ENCODE measurements at regions not wholly inside any gene's neighbourhood (a gene's known extent, or its start where the extent isn't known, plus 50 kb on each side); places are given as distances from the start of the nearest gene placed in this dataset.

DNA sequence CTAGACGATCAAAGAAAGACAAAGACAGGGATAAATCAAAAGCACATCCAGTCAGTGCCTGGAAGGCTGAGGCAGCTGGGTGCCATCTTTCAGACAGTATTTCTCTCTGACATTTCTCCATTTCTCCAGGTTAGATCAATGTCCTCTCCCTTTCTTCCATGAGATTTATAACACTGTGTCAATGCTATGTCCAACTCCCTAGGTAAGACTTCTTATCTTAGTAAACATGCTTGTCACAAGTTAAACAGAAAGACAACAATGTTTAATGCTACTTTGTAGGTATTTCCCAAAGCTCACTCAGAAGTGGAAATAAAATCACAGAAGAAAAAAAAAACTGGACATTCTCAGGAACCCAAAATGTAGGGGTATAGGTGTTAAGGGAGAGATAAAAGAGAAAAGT lies 113.9 kb downstream of the GPR63 start:
- no peak for TF ChIP-seq POLR2A (IDR thresholded peaks at IDR 0.05)
- TF ChIP-seq, protein P1, sequence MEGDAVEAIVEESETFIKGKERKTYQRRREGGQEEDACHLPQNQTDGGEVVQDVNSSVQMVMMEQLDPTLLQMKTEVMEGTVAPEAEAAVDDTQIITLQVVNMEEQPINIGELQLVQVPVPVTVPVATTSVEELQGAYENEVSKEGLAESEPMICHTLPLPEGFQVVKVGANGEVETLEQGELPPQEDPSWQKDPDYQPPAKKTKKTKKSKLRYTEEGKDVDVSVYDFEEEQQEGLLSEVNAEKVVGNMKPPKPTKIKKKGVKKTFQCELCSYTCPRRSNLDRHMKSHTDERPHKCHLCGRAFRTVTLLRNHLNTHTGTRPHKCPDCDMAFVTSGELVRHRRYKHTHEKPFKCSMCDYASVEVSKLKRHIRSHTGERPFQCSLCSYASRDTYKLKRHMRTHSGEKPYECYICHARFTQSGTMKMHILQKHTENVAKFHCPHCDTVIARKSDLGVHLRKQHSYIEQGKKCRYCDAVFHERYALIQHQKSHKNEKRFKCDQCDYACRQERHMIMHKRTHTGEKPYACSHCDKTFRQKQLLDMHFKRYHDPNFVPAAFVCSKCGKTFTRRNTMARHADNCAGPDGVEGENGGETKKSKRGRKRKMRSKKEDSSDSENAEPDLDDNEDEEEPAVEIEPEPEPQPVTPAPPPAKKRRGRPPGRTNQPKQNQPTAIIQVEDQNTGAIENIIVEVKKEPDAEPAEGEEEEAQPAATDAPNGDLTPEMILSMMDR (IDR thresholded peaks at IDR 0.05), result no peak
- intact Hi-C loops (cut with DNase I; ENCODE audit: low total_unique reads), result no loop called here
- H3K4me3 ChIP-seq (ENCODE audit: low read depth, poor library complexity, severe bottlenecking), result no peak overlapping the region
- WGBS, 2 donors, result 54 to 62% methylated on average over 1 of the region's 1 CpG
- DNase-seq (ENCODE audit: low spot score in 2 of 2), result no peak

DNA sequence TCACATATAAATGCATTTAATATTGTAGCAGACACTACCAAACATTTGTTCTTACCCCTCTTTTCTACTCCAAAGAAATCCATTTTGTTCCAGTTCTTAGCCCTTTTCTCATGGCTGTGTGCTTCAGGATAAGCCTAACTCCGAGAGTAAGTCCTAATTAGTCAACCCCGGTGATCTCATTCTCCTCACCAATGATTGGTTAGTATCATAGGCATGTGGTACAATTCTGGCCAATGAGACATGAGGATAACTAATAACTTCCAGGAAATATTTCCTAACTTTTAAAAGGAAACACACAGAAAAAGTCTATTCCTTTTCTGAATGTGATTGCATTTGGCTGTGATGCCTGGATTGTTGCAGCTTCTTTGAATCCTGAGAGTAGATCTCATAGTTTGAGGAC lies 116.0 kb downstream of the GPR63 start:
- 63 to 77% methylated on average over 2 of the region's 2 CpGs for WGBS, 2 donors
- no peak overlapping the region for H3K4me3 ChIP-seq (ENCODE audit: low read depth, poor library complexity, severe bottlenecking)
- intact Hi-C loops (cut with DNase I; ENCODE audit: low total_unique reads), result no loop called here
- no peak for DNase-seq (ENCODE audit: low spot score in 2 of 2)
- TF ChIP-seq, protein P1 (IDR thresholded peaks at IDR 0.05), result no peak
- TF ChIP-seq POLR2A (IDR thresholded peaks at IDR 0.05), result no peak

DNA sequence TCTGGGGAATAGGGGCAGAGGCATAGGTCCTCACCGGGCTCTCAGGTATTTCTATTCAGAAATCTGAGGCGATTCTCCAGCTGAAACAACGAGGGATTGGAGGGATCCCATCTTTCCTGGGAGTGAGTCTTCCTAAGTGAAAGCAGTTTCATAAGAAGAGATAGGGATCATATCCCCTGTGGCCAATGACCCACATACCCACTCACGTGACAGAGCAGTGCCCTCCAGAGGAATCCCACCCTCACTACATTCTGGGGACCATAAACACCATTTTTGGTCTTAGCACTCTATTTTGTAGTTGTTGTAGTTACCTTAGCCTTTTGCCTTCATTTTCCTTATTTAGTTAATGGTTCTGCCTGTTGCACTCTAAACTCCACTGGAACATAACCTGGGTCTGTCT lies 121.1 kb downstream of the GPR63 start:
- no peak for TF ChIP-seq POLR2A (IDR thresholded peaks at IDR 0.05)
- TF ChIP-seq, protein P1 (IDR thresholded peaks at IDR 0.05), result no peak
- DNase-seq (ENCODE audit: low spot score in 2 of 2), result no peak
- intact Hi-C loops (cut with DNase I; ENCODE audit: low total_unique reads), result no loop called here
- WGBS, 2 donors, result 48 to 55% methylated on average over 4 of the region's 4 CpGs
- H3K4me3 ChIP-seq (ENCODE audit: low read depth, poor library complexity, severe bottlenecking), result no peak overlapping the region

DNA sequence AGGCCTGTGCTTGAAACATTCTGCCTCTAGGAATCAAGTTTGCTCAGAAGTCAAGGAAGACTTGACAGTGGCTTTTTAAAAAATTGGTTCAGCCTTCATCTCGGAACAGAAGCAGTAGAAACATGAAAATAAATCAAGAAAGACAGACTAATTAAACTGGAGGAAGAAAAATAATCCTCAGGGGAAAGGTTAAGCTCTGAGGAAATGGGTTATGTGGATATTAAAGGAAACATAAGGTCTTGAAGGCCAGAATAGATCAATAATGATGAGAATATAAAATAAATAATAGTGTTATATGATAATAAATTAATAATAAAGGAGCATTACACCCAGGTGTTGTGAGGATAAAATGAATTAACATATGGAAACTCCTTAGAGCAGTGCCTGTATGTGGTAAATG lies 121.7 kb downstream of the GPR63 start:
- 54 to 64% methylated on average over 1 of the region's 1 CpG for WGBS, 2 donors
- intact Hi-C loops (cut with DNase I; ENCODE audit: low total_unique reads), result no loop called here
- DNase-seq (ENCODE audit: low spot score in 2 of 2), result no peak
- H3K4me3 ChIP-seq (ENCODE audit: low read depth, poor library complexity, severe bottlenecking), result no peak overlapping the region
- TF ChIP-seq, protein P1 (IDR thresholded peaks at IDR 0.05), result no peak
- no peak for TF ChIP-seq POLR2A (IDR thresholded peaks at IDR 0.05)

DNA sequence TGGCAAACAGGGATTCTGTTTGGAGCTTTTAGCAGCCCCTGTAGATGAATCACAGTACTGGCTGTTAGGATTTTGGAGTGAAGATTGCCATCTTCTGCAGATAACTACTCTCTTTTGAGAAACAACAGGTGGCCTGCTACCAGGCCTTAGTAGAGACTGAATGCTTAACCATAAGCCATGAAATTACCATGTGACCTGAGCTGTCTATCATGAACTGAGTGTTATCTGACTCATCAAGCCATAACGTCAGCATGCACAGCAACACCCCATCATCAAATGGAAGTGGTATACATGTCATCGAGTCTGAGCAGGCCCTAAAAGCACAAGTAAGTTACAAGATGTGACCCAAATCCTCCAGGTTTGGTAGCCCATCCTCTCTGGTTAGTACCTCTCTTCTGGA lies 132.6 kb downstream of the GPR63 start:
- no peak for TF ChIP-seq POLR2A (IDR thresholded peaks at IDR 0.05)
- TF ChIP-seq, protein P1 (IDR thresholded peaks at IDR 0.05), result no peak
- no peak for DNase-seq (ENCODE audit: low spot score in 2 of 2)
- intact Hi-C loops (cut with DNase I; ENCODE audit: low total_unique reads), result no loop called here
- WGBS, 2 donors, result 54 to 64% methylated on average over 2 of the region's 2 CpGs
- H3K4me3 ChIP-seq (ENCODE audit: low read depth, poor library complexity, severe bottlenecking), result no peak overlapping the region

DNA sequence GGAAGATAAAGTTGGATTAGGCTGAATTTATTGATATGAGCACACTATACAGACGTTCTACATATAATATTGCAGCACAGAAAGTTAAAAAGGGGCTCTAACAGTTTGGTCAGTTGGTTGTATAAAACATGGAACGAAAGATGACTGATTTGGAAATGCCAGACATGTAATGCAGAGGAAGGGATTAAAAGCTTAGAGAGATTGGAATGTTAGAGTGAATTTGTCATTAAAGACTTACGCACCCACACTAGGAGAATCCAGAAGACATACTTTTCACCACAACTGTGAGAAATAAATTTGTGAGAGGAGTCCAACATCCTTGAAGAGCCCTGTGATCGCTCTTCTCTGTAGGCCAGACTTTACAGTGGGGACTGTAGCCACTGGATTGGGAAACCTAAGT lies 134.7 kb downstream of the GPR63 start:
- TF ChIP-seq POLR2A (IDR thresholded peaks at IDR 0.05), result no peak
- TF ChIP-seq, protein P1 (IDR thresholded peaks at IDR 0.05), result no peak
- DNase-seq (ENCODE audit: low spot score in 2 of 2), result no peak
- intact Hi-C loops (cut with DNase I; ENCODE audit: low total_unique reads), result no loop called here
- WGBS, 2 donors, result 65 to 80% methylated on average over 4 of the region's 4 CpGs
- H3K4me3 ChIP-seq (ENCODE audit: low read depth, poor library complexity, severe bottlenecking), result no peak overlapping the region
